LNCAP (cell line): ENCODE measurements at regions not wholly inside any gene's neighbourhood (a gene's known extent, or its start where the extent isn't known, plus 50 kb on each side); places are given as distances from the start of the nearest gene placed in this dataset.

Source experiments
- CTCF ChIP-seq: fragments of 450-650 bp; IDR thresholded peaks from 2 replicates; pipeline ENCODE4 v1.5.1; 2017; ENCODE audit warnings: mild to moderate bottlenecking

- TF ChIP-seq CTCF: no peak
These were observed 316.1 kb downstream of the SFMBT2 start for GRCh38 chr10:7094781-7095180.

GRCh38 chr10:7093368-7093767, 317.5 kb downstream of the SFMBT2 start:
- TF ChIP-seq CTCF: no peak

GRCh38 chr10:7092603-7093002, 318.2 kb downstream of the SFMBT2 start:
- no peak for TF ChIP-seq CTCF

GRCh38 chr10:7090529-7090928, 320.3 kb downstream of the SFMBT2 start:
- TF ChIP-seq CTCF: no peak

- TF ChIP-seq CTCF: no peak
These were observed 324.8 kb downstream of the SFMBT2 start for GRCh38 chr10:7085913-7086589.

GRCh38 chr10:7085147-7085912, 325.5 kb downstream of the SFMBT2 start:
- no peak for TF ChIP-seq CTCF

- no peak for TF ChIP-seq CTCF
These were observed 326.4 kb downstream of the SFMBT2 start for GRCh38 chr10:7084280-7085005.
